GM12875 (cell line): ENCODE measurements at regions not wholly inside any gene's neighbourhood (a gene's known extent, or its start where the extent isn't known, plus 50 kb on each side); places are given as distances from the start of the nearest gene placed in this dataset.

Experiments
- H3K4me3 ChIP-seq: one replicate; pipeline ENCODE4 v1.5.1; 2011; ENCODE audit warnings: low read depth, low read length, control low read depth
- TF ChIP-seq, protein P1 (sequence below): IDR thresholded peaks from 2 replicates; pipeline ENCODE4 v1.5.1; 2011; ENCODE audit warnings: low read depth, mild to moderate bottlenecking, control low read depth, inconsistent platforms, low read length, moderate library complexity, borderline replicate concordance; ENCODE audit not compliant: insufficient read depth

DNA sequence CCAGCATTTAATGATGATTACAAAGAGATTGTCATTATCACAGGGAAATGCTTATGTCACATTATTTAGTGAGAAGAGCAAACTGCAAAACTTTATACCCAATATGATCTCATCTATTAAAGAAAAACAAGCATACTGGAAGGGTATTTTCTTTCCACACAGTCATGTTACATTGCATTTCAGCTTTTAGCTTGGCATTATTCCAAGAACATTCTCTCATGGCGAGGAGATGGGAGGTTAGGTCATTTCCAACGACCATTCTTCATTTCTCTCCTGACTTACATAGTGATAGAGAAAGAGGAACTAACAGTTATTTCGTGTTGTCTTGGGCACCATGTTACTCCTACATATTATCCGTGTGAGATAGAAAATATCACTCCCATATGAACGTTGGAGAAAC lies 309.4 kb upstream of the XYLT1 start:
- TF ChIP-seq, protein P1, sequence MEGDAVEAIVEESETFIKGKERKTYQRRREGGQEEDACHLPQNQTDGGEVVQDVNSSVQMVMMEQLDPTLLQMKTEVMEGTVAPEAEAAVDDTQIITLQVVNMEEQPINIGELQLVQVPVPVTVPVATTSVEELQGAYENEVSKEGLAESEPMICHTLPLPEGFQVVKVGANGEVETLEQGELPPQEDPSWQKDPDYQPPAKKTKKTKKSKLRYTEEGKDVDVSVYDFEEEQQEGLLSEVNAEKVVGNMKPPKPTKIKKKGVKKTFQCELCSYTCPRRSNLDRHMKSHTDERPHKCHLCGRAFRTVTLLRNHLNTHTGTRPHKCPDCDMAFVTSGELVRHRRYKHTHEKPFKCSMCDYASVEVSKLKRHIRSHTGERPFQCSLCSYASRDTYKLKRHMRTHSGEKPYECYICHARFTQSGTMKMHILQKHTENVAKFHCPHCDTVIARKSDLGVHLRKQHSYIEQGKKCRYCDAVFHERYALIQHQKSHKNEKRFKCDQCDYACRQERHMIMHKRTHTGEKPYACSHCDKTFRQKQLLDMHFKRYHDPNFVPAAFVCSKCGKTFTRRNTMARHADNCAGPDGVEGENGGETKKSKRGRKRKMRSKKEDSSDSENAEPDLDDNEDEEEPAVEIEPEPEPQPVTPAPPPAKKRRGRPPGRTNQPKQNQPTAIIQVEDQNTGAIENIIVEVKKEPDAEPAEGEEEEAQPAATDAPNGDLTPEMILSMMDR = no peak
- no peak overlapping the region for H3K4me3 ChIP-seq

DNA sequence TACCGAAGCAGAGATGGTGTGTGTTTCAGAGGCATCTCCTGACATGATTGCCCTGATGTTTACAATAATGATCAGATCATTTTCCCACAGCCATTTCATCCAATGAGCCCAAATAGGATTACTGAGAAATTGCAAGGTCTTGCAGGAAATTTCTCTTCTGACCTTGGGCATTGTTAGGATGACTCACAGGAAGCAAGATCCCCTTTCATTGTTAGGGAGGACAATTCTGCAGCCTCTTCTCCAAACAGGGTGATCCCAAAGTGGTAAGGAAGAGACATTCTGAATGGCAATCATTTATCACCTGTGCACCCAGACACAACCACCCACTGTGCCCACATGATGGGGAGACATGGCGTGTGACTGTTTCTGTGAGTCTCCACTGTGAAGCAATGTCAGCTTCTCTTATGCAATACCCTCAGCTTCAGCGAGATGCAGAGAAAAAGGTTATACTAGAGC lies 306.7 kb upstream of the XYLT1 start:
- no peak overlapping the region for H3K4me3 ChIP-seq
- TF ChIP-seq, protein P1 = no peak

DNA sequence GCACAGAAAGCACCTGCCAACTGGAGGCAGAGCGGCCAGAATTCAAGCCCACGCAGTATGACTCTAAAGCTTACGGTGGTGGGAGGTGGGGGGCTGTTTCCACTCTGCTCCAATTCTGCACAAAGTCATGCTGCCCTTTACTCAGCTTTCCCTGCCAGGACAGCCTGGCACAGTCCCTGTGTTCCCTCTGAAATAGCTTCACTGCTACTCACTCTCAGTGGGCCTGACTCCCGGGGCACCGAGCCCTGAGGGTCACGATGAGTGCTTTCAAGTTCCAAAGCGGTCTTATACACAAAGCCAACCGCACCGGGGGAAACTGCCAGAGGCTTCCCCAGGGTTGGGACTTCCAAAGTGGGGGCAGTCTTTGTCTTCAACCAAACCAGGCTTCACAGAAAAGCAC lies 306.1 kb upstream of the XYLT1 start:
- TF ChIP-seq, protein P1 = no peak
- H3K4me3 ChIP-seq = no peak overlapping the region

DNA sequence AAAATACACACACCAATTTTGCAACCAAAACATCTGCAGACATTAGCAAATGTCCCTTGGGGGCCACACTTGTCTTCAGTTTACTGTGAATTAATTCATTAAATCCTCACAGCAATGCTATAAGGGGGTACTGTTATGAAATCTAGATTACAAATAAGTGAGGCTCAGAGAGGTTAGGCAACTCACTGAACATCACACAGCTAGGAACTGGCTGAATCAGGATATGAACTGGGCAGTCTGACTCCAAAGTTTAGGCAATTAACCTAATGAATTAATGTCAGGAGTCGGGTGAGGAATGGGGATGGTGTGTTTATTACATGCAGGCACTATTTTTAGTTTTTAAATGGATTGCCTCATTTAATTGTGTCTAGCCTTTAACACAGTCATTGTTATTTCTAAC lies 305.7 kb upstream of the XYLT1 start:
- no peak overlapping the region for H3K4me3 ChIP-seq

DNA sequence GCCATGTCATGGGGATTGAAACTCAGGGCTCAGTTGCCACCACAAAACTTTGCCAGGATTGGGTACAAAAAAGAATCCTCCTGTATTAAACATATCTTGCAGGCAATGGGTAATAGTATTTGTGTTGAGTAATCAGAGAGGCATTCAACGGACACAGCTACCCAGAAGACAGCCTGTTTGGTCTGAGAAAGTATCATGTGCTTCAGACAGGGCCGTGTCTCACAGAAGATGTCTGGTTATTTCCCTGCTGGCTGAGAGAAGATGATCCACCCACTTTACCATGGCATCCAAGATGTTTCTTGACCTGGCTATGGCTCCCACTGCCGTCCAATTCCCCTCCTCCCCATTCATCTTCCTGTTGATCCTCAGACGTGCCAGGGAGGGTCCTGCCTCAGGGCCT lies 304.3 kb upstream of the XYLT1 start:
- TF ChIP-seq, protein P1 = no peak
- H3K4me3 ChIP-seq = no peak overlapping the region

More for the DNA sequence above, 305.7 kb upstream of the XYLT1 start:
- TF ChIP-seq, protein P1 = no peak

DNA sequence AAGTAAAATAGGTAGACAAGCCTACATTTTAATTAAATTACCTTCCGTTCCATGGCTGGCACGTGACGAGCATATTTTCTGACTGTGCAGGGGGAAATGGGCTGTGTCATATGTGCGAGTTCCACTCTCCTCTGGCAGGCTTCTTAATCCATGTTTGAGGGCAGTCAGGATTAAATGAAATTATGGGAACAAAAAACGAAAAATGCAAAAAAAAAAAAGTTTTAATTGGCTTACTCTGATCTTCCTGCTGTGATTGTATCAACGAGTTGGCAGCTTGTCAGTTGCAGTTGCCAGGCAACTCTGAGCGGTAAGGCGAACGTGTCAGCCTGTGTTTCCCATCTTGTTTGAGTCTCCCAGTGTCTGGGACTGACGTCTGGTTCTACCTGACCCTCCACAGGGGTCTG lies 302.9 kb upstream of the XYLT1 start:
- TF ChIP-seq, protein P1 = no peak
- no peak overlapping the region for H3K4me3 ChIP-seq

DNA sequence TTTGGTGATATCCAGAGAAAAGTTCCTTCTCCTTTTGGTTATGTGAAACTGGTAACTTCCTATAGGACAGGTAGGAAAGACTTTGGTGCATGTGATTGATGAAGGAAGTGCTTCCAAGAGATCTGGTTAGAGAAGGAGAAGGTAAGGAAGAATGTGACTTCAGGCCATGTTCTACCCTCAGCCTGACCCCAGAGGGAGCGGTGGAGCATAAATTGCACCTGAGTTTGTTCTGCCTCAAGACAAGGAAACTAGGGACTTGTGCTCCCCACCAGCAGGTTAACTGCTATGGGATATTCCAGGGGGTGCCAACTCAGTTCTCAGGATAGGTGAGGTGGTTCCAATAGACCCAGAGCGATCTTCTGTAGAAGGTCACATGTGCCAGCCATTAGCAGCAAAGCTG lies 299.3 kb upstream of the XYLT1 start:
- no peak overlapping the region for H3K4me3 ChIP-seq
- TF ChIP-seq, protein P1 = no peak
